ENCODE measurements at regions not wholly inside any gene's neighbourhood (a gene's known extent, or its start where the extent isn't known, plus 50 kb on each side); places are given as distances from the start of the nearest gene placed in this dataset.

DNA sequence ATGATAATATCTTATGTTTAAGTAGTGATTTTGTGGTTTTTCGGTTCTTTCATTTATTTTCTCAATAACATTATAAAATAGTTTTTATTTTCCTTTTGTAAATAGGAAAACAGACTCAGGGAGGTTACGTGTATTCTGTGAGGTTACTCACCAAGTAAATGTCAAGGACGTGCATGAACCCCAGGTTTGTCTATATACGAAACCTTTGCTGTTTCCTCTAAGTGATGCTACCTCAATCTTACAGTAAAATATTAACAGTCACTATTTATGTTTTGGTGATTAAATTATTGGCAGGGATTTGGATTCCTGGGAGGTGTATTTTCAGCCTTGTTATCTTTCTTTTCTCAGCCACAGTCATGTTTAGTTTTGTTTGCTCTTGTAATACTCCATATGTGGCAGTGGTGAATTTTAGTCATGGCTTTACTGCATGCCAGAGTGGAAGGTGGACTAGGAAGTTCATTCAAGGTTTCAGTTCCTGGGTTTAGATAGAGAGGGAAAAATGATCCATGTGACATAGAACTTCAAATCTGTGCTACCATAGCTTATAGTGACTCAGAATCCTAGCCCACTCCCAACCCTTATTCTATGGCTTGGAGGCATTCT lies 139.9 kb downstream of the ARL4A start:
- Histone ChIP-seq H3K9me3 (ENCODE audit: low read depth) (no peaks in the 10 kb centered on the region), H3K27ac (no peak overlapping the region), H3K79me2 (ENCODE audit: insufficient read depth) (no peaks in the 10 kb centered on the region), H3K4me2 (ENCODE audit: unreplicated experiment) (no peak overlapping the region), H4K20me1 (ENCODE audit: insufficient read depth) (no peaks in the 10 kb centered on the region), H3K4me3 (no peak overlapping the region), H3K9me2 (ENCODE audit: insufficient read depth) (no peaks in the 10 kb centered on the region), H2AFZ (no peak overlapping the region), H3K4me1 (ENCODE audit: insufficient read depth) (no peaks in the 10 kb centered on the region), H3K27me3 (replicated peaks; ENCODE audit: insufficient read depth) (no peaks in the 10 kb centered on the region), H3F3A (ENCODE audit: insufficient read depth) (no peaks in the 10 kb centered on the region), H3K9ac (no peak overlapping the region), H3K36me3 (ENCODE audit: low read depth) (no peaks in the 10 kb centered on the region)
- in situ Hi-C loops (cut with MboI): no loop called here
- peak; percentile 2 for DNase-seq
- 71 to 75% methylated on average over 4 of the region's 4 CpGs for WGBS, 2 experiments (ENCODE audit: low coverage in 1 of 2, low lambda C conversion rate in 2 of 2, missing lambda C conversion rate in 2 of 2)
- no peak for TF ChIP-seq EZH2phosphoT487 (IDR thresholded peaks at IDR 0.05; ENCODE audit: insufficient read depth, low read depth)

DNA sequence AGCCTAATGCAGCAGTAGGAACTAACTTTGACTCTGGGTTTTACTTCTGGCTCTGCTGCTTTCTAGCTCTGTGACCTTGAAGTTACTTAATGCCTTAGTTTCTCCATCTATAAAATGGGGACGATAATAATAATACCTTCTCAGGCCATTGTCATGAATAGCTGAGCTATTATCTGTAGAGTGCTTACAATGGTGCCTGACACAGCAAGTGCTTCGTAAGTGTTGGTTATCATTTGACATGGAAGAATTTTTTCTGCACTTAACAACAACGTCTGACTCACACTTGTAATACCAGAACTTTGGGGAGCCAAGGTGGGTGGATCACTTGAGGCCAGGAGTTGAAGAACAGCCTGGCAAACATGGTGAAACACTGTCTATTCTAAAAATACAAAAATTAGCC lies 140.5 kb downstream of the ARL4A start:
- Histone ChIP-seq H3K4me1 (ENCODE audit: insufficient read depth) (no peaks in the 10 kb centered on the region), H3K79me2 (ENCODE audit: insufficient read depth) (no peaks in the 10 kb centered on the region), H3K4me2 (ENCODE audit: unreplicated experiment) (no peak overlapping the region), H3K4me3 (no peak overlapping the region), H3K9ac (no peak overlapping the region), H3K27me3 (replicated peaks; ENCODE audit: insufficient read depth) (no peaks in the 10 kb centered on the region), H2AFZ (no peak overlapping the region), H3F3A (ENCODE audit: insufficient read depth) (no peaks in the 10 kb centered on the region), H3K9me2 (ENCODE audit: insufficient read depth) (no peaks in the 10 kb centered on the region), H4K20me1 (ENCODE audit: insufficient read depth) (no peaks in the 10 kb centered on the region), H3K36me3 (ENCODE audit: low read depth) (no peaks in the 10 kb centered on the region), H3K27ac (no peak overlapping the region), H3K9me3 (ENCODE audit: low read depth) (no peaks in the 10 kb centered on the region)
- TF ChIP-seq EZH2phosphoT487 (IDR thresholded peaks at IDR 0.05; ENCODE audit: insufficient read depth, low read depth) (no peak), EZH2 (IDR thresholded peaks at IDR 0.05; ENCODE audit: insufficient read depth, poor library complexity, severe bottlenecking) (no peak)
- WGBS, 2 experiments (ENCODE audit: low coverage in 1 of 2, low lambda C conversion rate in 2 of 2, missing lambda C conversion rate in 2 of 2): 58 to 59% methylated on average over 3 of the region's 3 CpGs
- in situ Hi-C loops (cut with MboI): no loop called here
- DNase-seq: peak; percentile 24

DNA sequence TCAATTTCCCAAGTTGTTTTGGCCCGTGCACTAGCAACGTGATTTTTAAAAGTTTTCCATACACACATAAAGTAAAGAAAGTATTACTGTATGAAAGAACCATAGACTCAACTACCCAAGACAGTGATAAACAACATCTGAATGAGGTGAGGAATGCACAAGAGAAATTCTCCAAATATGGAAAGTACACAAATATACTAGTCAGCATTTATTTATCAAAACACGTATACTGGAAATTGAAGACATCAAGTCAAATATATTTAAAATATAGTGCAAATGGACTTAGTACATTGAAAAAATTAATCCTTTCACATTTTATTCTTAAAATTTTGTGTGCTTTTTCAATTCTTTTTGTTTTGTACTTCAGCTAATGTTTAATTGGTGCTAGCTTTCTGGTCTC lies 143.6 kb downstream of the ARL4A start:
- no peak overlapping the region for H2AFZ ChIP-seq
- no peak overlapping the region for H3K27ac ChIP-seq
- no peak overlapping the region for H3K4me2 ChIP-seq (ENCODE audit: unreplicated experiment)
- no peak overlapping the region for H3K4me3 ChIP-seq
- no peaks in the 10 kb centered on the region for H3K9me2 ChIP-seq (ENCODE audit: insufficient read depth)
- H3K9me3 ChIP-seq (ENCODE audit: low read depth): no peaks in the 10 kb centered on the region
- no peaks in the 10 kb centered on the region for H3K27me3 ChIP-seq (replicated peaks; ENCODE audit: insufficient read depth)
- H3K79me2 ChIP-seq (ENCODE audit: insufficient read depth): no peaks in the 10 kb centered on the region
- no peaks in the 10 kb centered on the region for H3F3A ChIP-seq (ENCODE audit: insufficient read depth)
- H3K4me1 ChIP-seq (ENCODE audit: insufficient read depth): no peaks in the 10 kb centered on the region
- in situ Hi-C loops (cut with MboI): no loop called here
- WGBS, 2 experiments (ENCODE audit: low coverage in 1 of 2, low lambda C conversion rate in 2 of 2, missing lambda C conversion rate in 2 of 2): 38 to 49% methylated on average over 3 of the region's 3 CpGs
- TF ChIP-seq EZH2 (IDR thresholded peaks at IDR 0.05; ENCODE audit: insufficient read depth, poor library complexity, severe bottlenecking) (no peak), EZH2phosphoT487 (IDR thresholded peaks at IDR 0.05; ENCODE audit: insufficient read depth, low read depth) (no peak)
- H4K20me1 ChIP-seq (ENCODE audit: insufficient read depth): no peaks in the 10 kb centered on the region
- no peak overlapping the region for H3K9ac ChIP-seq
- no peak for DNase-seq
- H3K36me3 ChIP-seq (ENCODE audit: low read depth): no peaks in the 10 kb centered on the region

DNA sequence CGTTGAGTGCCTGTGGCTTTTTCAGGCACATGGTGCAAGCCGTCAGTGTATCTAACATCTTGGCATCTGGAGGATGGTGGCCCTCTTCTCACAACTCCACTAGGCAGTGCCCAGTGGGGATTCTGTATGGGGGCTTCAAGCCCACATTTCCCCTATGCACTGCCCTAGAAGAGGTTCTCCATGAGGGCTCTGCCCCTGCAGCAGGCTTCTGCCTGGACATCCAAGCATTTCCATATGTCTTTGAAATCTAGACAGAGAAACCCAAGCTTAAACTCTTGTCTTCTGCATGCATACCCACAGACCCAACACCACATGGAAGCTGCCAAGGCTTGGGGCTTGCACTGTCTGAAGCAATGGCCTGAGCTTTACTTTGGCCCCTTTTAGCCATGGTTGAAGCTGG lies 146.4 kb downstream of the ARL4A start:
- H3K9me3 ChIP-seq (ENCODE audit: low read depth): no peaks in the 10 kb centered on the region
- no peak overlapping the region for H3K9ac ChIP-seq
- H3K79me2 ChIP-seq (ENCODE audit: insufficient read depth): no peaks in the 10 kb centered on the region
- no peaks in the 10 kb centered on the region for H4K20me1 ChIP-seq (ENCODE audit: insufficient read depth)
- no peaks in the 10 kb centered on the region for H3K36me3 ChIP-seq (ENCODE audit: low read depth)
- no peaks in the 10 kb centered on the region for H3F3A ChIP-seq (ENCODE audit: insufficient read depth)
- no peak for DNase-seq
- no peaks in the 10 kb centered on the region for H3K9me2 ChIP-seq (ENCODE audit: insufficient read depth)
- no peak overlapping the region for H3K4me2 ChIP-seq (ENCODE audit: unreplicated experiment)
- TF ChIP-seq EZH2phosphoT487 (IDR thresholded peaks at IDR 0.05; ENCODE audit: insufficient read depth, low read depth) (no peak), EZH2 (IDR thresholded peaks at IDR 0.05; ENCODE audit: insufficient read depth, poor library complexity, severe bottlenecking) (no peak)
- no peaks in the 10 kb centered on the region for H3K27me3 ChIP-seq (replicated peaks; ENCODE audit: insufficient read depth)
- no peak overlapping the region for H3K4me3 ChIP-seq
- H3K27ac ChIP-seq: no peak overlapping the region
- H2AFZ ChIP-seq: no peak overlapping the region
- H3K4me1 ChIP-seq (ENCODE audit: insufficient read depth): no peaks in the 10 kb centered on the region
- in situ Hi-C loops (cut with MboI): no loop called here
- WGBS, 2 experiments (ENCODE audit: low coverage in 1 of 2, low lambda C conversion rate in 2 of 2, missing lambda C conversion rate in 2 of 2): 47 to 69% methylated on average over 2 of the region's 2 CpGs

DNA sequence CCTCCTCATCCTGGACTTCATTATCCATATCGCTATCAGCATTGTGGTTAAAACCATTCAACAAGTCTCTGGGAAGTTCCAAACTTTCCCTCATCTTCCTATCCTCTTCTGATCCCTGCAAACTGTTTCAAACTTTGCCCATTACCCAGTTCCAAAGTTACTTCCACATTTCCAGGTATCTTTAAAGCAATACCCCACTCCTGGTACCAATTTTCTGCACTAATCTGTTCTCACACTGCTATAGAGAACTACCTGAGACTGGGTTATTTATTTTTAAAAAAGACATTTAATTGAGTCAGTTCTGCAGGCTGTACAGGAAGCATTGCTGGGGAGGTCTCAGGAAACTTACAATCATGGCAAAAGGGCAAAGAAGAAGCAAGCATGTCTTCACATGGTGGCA lies 147.3 kb downstream of the ARL4A start:
- Histone ChIP-seq H4K20me1 (ENCODE audit: insufficient read depth) (no peaks in the 10 kb centered on the region), H3K9me3 (ENCODE audit: low read depth) (no peaks in the 10 kb centered on the region), H3K27me3 (replicated peaks; ENCODE audit: insufficient read depth) (no peaks in the 10 kb centered on the region), H3K9me2 (ENCODE audit: insufficient read depth) (no peaks in the 10 kb centered on the region), H3K79me2 (ENCODE audit: insufficient read depth) (no peaks in the 10 kb centered on the region), H3K36me3 (ENCODE audit: low read depth) (no peaks in the 10 kb centered on the region), H3F3A (ENCODE audit: insufficient read depth) (no peaks in the 10 kb centered on the region), H3K4me1 (ENCODE audit: insufficient read depth) (no peaks in the 10 kb centered on the region), H3K4me3 (no peak overlapping the region), H3K4me2 (ENCODE audit: unreplicated experiment) (no peak overlapping the region), H2AFZ (no peak overlapping the region), H3K9ac (no peak overlapping the region), H3K27ac (no peak overlapping the region)
- in situ Hi-C loops (cut with MboI): no loop called here
- DNase-seq: no peak
- 55% methylated on average over 1 of the region's 1 CpG for WGBS, 2 experiments (ENCODE audit: low coverage in 1 of 2, low lambda C conversion rate in 2 of 2, missing lambda C conversion rate in 2 of 2)
- TF ChIP-seq EZH2phosphoT487 (IDR thresholded peaks at IDR 0.05; ENCODE audit: insufficient read depth, low read depth) (no peak), EZH2 (IDR thresholded peaks at IDR 0.05; ENCODE audit: insufficient read depth, poor library complexity, severe bottlenecking) (no peak)

Data from GM23248 (cell line).